Fibroblast of skin of abdomen (primary cell): ENCODE measurements at regions not wholly inside any gene's neighbourhood (a gene's known extent, or its start where the extent isn't known, plus 50 kb on each side); places are given as distances from the start of the nearest gene placed in this dataset.
A peak's percentile ranks its signal among the peaks of the same experiment; 100 is the strongest.

ENCODE experiments used
- DNase-seq: peaks from one replicate; pipeline ENCODE4 v3.0.0-alpha.2; 2013

DNA sequence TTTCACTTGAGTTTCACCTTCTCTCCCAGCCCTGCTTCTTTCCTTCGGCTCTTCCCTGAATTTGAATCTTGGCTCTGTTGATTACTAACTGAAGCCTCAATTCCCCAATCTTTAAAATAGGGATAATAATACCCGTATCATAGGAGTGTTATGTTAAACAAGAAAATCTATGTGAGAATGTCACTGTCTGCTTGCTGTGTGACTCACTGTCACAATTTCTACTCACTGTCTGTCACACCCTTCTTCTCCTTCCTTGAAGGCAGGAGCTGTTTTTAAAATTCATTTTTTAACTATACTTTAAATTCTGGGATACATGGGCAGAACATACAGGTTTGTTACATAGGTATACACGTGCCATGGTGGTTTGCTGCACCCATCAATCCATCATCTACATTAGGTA is 141.6 kb upstream of the CXCR4 start:
- DNase-seq = no peak

DNA sequence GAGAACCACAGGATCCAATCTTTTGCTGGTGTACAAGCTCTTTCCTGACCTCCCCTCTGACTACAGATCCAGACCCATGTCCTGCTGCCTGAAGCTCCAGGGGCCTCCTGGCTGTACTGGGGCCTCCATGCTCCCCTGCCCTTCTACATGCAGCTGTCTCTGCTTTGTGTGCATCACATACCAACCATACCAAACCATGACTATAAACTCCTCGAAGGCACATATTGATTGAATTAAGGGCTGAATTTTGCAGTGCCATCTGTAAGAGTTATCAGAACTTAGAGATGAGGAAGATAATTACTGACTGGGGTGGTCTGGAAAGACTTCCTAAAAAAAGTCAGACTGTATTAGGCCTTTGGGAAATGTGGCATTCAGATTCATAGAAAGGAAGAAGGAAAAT is 139.9 kb upstream of the CXCR4 start:
- no peak for DNase-seq

DNA sequence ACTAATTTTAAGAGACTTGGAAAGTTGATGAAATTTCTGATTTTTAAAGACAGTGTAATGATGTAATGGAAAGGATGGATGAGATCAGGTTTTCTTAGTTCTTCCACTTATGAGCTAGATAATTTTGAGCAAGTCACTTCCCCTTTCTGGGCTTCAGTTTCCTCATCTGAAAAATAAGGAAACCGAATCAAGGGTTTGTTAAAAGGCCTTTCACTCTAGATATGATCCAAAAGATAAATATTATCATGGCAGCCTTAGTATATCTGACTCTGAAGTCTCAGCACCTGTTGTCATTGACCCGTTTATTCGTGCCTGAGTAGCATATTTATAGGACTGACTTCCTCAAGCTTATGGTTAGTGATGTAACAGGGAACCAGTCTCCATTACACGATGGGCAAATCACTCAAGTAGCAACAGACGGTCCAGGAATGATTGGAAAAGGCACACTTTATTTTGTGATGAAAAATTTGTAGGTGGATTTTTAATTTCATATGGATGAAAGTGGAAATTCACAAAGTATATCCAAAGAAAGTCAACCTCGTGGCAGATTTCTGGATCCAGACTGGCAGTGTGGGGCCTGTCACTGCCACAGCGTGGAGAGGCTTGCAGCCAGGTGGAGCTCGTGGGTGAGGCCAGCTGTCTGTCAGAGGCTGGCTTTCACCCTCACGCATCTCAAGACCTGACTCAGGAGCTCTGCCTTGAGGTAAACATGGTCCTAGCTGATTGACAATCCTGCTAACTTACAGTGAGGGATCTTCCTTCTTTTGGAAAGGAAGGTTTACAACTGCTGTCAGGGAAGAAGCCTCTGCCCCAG is 137.9 kb upstream of the CXCR4 start:
- no peak for DNase-seq

DNA sequence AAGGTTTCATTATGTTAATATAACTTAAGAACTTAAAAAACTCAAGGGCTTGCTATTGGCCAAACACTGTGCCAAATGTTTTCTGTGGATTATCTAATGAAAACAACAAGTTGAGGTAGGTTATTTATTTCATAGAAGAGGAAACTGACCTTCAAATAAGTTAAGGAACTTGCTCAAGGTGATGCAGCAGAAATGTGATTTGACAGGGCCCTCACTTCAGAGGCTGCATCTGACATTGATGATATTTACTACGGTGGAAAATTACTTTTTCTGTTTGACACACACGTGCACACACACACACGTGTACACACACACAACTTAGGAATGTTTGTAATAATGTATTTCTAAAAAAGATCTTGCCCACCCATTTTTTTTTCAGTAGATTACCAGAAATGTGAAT is 137.2 kb upstream of the CXCR4 start:
- no peak for DNase-seq

DNA sequence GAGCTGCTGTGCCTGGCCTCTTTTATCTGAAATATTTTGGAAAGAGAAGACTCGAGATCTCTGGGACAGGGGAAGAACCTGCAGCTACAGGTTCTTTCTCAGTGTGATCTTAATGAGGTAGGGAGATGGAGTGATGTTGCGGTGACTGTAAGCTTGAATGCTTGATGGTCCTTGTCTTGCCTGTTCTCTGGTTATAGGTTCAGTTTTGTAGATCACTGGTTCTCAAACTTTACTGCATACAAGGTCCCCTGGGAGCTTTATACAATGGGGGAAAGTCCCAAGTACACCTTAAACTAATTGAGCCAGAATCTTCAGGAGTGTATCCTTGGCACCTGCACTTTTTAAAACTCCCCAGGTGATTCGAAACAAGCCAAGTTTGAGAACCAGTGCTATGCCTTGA is 136.7 kb upstream of the CXCR4 start:
- DNase-seq = no peak

DNA sequence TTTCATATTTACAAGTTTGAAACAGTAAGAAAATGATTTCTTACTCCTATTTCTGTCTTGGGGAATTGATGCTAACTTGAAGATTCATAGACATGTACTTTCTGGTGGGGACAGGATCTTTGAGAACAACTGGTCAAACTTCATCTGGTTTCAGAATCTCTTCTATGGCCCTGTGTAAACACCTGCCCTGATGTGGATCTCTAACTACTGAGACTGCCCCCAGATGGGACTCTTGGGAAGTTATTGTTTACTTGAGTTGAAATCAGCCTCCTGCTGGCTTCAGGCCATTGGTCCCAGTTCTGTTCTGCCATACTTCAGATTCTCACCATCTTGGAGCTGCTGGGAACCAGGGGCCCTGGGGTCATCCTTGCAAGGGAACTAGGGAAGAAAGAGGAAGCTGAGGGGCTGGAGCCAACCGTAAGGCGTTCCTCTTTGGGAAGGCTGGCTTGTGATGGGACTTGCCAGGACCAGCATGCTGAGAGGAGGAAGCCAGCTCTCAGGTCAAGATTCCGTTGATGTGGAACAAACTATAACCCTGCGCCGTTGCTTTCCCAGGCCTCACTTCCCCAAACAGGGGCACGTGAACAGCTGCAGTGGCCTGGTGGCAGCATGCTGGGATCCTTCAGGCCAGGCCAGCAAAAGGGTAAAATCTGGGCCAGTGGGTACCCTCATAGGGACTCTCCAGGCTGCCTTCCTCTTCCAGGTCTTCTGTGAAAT is 135.5 kb upstream of the CXCR4 start:
- no peak for DNase-seq

DNA sequence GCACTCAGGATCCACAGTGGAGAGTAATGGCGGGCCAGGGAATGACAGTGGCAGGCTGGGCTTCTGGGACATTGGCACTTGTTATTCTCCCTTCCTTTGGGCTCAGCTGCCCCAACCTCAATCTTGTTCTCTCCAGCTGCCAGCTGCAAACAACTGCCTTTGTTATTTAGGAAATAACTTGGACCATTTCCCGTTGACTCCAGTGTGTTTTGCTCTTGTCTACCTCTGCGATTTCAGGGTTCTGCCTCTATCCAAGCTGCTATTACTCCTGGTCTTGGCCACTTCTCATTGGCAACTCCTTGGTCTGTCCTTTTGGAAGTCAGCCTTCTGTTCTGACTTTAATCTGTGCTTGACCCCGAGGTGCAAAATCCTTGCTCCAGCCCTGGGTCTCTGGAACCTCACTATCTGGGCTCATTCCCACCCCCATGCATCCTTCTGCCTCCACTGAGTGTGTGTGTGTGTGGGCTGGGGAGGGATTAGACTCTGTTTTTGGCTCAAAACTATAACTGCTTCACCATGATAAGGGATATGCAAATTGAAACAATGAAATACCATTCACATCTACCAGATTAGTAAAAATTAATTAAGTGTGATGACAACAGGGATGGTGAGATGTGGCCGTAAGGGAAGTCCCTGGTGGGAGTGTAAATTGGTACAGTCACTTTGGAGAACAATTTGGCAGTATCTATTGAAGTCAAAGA is 134.1 kb upstream of the CXCR4 start:
- no peak for DNase-seq

DNA sequence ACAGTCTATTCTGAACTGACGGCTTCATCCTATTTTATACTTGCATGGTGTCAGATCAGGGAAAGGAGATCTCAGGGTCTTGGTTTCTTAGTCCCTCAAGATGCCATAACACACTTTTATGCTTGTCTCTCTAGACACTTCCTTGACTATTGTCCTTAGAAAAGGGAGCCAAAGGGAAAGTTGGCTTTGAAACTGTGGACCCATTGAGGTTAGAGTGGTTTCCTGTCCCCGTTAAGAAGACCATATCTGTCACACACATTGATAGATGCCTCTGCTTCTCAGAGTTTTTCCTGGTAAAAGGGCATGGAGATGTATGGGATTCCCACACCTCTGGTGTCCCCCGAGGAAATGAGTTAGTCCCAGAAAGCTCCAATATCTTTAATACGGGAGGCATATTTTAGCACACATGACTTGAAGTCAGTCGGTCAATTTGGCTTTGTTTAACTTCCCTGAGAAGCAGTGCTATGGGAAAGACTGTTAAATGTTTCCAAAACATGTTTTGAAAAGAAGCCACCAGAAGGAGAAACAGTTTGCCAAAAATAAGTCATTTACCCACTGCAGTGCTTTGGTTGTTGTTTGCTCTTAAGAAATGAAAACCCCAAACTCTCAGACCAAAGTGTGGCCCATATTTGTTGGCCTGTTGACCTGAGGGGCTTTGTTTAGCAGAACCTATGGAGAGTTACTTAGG is 133.4 kb upstream of the CXCR4 start:
- DNase-seq = no peak

DNA sequence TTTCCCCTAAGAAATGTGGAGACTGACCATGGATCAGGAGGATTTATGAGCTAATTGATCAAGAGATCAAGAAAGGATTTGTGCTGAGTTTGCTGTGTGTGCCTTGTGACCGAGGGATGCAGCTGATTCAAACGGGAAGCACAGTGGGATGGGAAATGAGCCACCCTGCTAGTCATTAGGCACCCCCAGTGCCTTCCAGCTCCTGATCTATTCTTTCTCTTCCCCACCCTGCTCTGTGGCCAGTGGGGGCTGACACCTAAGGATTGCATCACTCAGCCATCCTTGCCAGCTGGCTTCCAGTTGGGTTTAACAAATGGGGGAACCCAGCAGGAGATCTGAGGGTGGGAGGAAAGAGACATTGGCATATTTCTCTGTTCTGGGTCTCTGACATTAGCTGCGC is 132.2 kb upstream of the CXCR4 start:
- no peak for DNase-seq

DNA sequence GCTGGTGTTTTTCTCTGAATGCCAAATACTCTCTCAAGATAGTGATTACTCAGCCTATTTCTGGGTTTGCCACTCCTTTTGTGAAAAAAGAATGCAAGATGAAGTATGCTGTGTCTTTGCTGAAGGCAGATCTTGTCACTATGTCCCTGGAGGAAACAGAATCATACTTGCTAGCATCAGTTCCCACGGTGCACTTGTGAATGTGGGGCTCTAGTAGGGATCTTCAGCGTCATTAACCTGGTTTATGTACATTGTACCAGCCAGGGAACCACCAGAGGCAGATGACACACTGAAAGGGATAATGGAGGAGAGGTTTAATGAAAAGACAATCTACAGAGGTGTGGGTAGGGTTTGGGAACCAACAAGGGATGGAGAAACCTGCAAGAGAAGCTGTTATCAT is 131.0 kb upstream of the CXCR4 start:
- DNase-seq = no peak

DNA sequence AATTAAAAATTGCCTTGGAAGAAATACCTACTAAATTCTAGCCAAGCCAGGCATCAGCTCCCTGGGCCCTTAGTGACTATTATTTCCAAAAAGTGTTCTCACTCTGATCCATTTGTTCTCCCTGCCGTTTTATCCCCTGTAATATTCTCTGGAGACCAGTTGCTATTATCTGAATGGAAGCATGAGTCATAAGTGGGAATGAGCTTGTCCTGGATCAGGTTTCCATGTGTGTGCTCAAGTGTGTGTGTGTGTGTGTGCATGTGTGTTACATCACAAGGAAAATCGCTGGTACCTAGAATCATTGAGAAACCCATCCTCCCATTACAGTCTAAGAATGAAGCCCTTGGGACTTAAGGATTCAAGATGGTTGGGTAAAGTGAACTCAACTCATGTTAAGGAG is 130.3 kb upstream of the CXCR4 start:
- DNase-seq = peak; percentile 40

DNA sequence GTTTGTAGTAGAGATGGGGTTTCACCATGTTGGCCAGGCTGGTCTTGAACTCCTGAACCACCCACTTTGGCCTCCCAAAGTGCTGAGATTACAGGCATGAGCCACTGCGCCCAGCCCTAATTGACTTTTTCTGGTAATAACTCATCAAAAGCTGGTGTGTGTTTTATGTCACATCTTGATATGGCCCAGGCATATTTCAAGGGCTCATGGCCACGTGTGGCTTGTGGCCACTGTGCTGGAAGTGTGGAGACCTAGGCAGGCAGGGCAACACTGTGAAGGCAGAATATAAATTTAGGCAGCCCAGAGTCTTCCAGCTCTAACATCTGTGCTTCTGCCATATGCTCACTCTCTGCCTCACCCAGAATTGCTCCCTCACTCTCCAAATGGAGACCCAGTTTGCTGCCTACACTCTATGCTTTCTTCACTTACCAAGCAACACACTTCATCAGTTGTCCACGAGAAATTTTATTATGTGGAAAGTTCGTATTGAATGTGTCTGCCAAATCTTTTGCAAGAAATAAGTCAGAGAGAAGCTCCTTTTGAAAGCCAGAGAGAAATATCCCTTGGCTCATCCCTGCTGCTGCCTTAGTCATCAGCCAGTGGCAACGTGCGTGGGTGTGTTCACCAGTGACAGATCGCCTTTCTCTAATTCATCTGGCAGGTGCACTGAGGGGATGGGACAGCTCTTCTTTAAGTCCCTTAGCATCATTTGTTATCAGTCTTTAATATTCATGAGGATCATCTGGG is 129.4 kb upstream of the CXCR4 start:
- DNase-seq = no peak

DNA sequence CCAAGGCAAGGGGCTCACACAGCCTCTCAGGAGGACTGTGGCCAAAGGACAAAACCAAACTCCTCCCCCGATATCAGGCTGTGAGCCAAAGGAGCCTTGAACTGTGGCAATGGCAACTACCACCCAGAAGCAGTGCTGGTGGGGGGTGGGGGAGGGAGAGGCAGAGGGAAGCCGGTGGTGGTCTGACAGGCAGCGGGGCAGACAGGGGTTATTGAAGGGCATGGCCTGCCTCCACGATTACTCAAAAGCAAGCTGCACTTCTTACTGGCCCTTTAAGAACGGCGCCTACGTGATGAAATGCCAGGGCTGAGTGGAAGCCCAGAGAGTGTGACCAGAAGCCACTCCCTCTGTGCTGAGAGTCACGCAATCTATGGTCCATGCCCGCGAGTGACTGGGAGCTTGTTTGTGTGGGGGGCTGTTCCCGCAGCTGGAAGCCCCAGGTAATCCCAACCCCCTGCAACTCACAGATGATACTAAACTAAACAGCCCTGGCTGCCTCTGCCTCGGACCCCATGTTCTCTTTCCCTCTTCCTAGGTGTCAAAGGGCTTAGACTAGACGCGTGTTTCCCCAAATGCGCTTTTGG is 128.2 kb upstream of the CXCR4 start:
- DNase-seq = peak; percentile 11

DNA sequence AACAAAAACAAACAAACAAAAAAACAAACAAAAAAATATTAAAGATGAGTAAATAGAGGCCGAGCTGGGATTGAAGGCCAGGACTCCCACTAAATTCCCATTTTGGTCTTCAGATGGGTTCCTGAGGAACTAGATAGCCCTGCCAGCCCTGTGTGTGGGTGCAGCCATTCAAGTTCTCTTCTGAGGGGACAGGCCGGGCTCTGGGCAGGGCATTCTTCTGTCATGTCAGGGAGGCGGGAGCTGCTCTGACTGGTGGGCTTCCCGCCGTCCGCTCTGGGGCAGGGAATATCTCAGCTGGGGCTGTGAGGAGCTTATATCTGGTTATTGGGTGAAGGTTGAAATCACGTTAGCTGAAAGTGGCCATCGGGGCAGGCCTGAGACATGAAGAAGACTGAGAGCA is 127.3 kb upstream of the CXCR4 start:
- DNase-seq = no peak

DNA sequence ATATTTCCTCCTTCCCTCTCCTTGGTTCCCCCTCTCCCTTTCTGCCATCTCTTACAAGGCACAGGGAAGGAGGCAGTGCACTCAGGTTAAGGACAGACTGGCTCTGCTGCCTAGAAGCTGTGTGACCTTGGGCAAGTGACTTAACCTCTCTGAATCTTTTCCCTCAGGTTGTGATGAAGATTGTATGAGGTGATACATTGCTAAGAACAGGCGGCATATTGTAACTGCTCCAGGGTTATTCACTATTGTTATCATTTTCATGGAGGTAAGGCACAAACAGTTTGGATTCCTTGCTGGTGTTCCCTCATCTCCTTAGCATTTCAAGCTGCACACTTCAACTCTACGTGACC is 126.6 kb upstream of the CXCR4 start:
- DNase-seq = no peak

DNA sequence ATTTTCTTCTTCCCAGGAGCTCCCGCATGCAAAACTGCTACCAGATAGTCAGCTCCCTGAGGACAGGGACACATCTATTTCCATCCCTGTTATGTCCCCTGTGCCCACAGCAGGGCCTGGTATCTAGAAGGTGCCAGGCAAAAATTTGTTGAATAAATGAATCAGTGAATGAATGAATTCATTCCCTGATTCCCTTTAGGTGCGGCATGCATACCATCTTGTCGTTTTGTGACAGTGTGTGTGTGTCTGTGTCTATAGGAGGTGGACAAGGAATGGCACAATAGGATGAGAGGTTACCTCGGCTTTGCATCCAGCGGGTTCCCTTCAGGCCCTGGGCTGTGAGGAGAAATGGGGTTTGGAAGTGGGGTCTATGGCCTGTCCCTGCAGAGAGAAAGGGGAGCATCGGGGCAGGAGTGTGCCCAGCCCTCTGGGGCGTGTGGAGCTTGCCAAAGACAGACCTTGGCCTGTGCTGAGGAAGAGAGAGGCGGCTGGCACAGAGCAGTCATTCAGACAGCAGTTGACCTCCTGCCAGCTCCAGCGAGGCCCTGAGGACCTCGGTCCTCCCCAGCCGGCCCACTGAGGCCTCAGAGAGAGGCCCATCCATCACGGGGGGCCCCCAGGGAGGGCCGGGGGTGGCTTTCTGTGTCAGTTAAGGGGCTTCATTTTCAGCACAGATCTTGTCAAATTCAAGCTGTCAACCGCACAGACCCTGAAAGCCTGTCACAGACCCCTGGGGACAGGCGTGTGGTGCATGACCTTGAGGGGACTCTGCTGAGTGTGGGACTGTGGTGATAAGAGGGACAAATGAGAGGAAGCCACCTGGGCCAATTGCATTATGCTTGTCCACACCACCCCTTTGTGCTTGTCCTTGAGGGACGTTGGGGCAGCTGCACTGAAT is 125.9 kb upstream of the CXCR4 start:
- DNase-seq = no peak

DNA sequence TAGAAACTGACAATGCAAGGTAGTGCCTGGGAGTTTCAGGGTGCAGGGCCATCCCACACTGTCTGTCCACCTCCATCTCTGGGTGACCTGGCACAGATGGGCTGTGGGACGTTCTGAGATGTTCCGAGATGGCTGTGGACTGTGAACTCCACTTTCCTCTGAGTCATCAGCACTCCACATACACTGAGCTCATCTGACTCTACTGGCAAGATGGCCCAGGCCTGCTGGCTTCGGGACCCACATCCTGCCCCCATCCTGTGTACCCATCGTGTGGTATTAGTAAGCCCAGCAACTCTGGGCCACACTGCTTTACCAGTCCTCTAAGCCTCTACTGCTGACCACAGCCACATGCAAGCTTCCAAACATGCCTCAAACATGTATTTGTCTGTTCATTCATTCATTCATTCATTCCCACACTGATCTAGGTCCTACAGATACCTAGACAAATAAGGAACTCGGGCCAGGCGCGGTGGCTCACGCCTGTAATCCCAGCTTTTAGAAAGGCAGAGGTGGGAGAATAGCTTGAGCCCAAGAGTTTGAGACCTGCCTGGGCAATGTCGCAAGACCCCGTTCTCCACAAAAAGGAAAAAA is 124.8 kb upstream of the CXCR4 start:
- no peak for DNase-seq

DNA sequence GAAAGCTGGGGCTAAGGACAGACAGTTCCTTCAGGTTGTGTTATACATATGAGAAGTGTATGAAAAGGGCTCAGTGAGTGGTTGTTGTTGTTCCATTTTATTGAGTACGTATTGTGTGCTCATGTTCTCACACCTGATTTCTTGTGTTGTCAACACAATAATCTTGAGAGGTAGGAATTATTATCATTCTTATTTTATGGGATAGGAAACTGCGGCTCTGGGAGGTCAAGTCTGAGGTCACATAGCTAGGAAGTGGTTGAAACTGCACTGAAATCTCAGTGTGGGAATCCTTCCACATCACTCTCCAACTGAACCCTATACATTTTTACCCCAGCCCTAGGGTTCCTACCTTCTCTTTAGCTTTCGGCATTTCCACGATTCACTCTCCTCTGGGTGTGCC is 124.2 kb upstream of the CXCR4 start:
- DNase-seq = no peak

DNA sequence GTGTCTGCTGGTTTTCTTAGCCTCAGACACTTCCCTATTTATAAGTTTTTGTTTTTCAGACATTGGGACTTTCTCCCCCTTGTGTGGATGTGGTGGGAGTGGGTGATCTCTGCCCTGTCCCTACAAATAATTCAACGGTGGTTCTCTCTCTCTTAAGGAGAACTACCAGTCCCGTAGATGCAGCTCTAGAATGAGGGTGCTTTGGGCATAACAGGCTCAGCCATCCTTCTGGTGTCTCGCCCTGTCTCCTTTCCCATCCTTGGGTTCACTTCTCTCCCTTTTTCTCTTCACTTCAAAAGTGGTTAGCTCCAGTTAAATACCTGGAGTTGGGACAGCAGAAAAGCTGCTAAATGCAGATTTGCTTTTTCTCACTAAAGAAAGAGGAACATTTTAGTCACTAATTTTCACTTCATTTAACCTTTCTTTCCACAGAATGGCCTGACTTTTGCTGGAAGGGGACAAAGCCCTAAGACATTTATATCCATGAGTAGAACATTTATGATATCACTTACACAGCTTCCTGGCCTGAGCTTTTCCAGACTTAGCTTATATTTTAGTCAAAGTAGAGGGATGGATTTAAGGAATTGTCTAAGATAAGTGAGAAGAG is 121.2 kb upstream of the CXCR4 start:
- no peak for DNase-seq
